CD8-positive, alpha-beta memory T cell (primary cell): ENCODE measurements at regions not wholly inside any gene's neighbourhood (a gene's known extent, or its start where the extent isn't known, plus 50 kb on each side); places are given as distances from the start of the nearest gene placed in this dataset.

Experiments used
- CTCF ChIA-PET: fragments of 350-600 bp; sonication (Branson Sonifier 250); formaldehyde crosslinking; loops from one replicate; lab custom pipeline; 2021; ENCODE audit warnings: antibody characterized with exemption; lab: Charles Lee
- POLR2A ChIA-PET: fragments of 350-600 bp; sonication (Branson Sonifier 250); formaldehyde crosslinking; loops from one replicate; lab custom pipeline; 2021; ENCODE audit warnings: antibody characterized with exemption; lab: Charles Lee
- DNase-seq, 5 donors: peaks; one replicate each; pipeline versions ENCODE4 v3.0.0 to v3.0.0-alpha.2; 2020 to 2022; ENCODE audit warnings: mixed read lengths in 1 of 5
- H3K27ac ChIP-seq: one replicate; pipeline ENCODE4 v1.7.0; 2013; ENCODE audit warnings: low read depth, mild to moderate bottlenecking, low read length, moderate library complexity
- H3K27me3 ChIP-seq: 2 replicates; pipeline ENCODE4 v1.7.0; 2013; ENCODE audit warnings: low read length, mild to moderate bottlenecking; ENCODE audit not compliant: insufficient read depth, poor library complexity, severe bottlenecking
- H3K36me3 ChIP-seq: 2 replicates; pipeline ENCODE4 v1.7.0; 2013; ENCODE audit warnings: mild to moderate bottlenecking, low read length, moderate library complexity; ENCODE audit not compliant: insufficient read depth
- H3K4me1 ChIP-seq: 2 replicates; pipeline ENCODE4 v1.7.0; 2013; ENCODE audit warnings: mild to moderate bottlenecking, low read length, moderate library complexity; ENCODE audit not compliant: insufficient read depth
- H3K4me3 ChIP-seq: 2 replicates; pipeline ENCODE4 v1.7.0; 2013; ENCODE audit warnings: mild to moderate bottlenecking, low read length
- H3K9me3 ChIP-seq: 2 replicates; pipeline ENCODE4 v1.7.0; 2013; ENCODE audit warnings: mild to moderate bottlenecking, low read length
- H3K27ac Mint-ChIP-seq, 8 donors: one replicate each; pipeline ENCODE4 v1.8.0; 2020 to 2021; ENCODE audit warnings: mixed read lengths in 8 of 8, mild to moderate bottlenecking in 6 of 8, inconsistent platforms in 3 of 8, moderate library complexity in 3 of 8
- H3K27me3 Mint-ChIP-seq, 2 donors: one replicate each; pipeline ENCODE4 v1.8.0; 2020 to 2021; ENCODE audit warnings: mixed read lengths in 2 of 2, mild to moderate bottlenecking in 1 of 2, moderate library complexity in 1 of 2
- H3K36me3 Mint-ChIP-seq, 3 donors: one replicate each; pipeline ENCODE4 v1.8.0; 2020 to 2021; ENCODE audit warnings: mixed read lengths in 3 of 3, inconsistent platforms in 1 of 3, mild to moderate bottlenecking in 1 of 3
- H3K4me1 Mint-ChIP-seq, 3 donors: one replicate each; pipeline ENCODE4 v1.8.0; 2020 to 2021; ENCODE audit warnings: mixed read lengths in 3 of 3, inconsistent platforms in 1 of 3, mild to moderate bottlenecking in 1 of 3
- H3K4me3 Mint-ChIP-seq, 7 donors: one replicate each; pipeline ENCODE4 v1.8.0; 2020 to 2021; ENCODE audit warnings: mixed read lengths in 7 of 7, mild to moderate bottlenecking in 6 of 7, moderate library complexity in 4 of 7, inconsistent platforms in 2 of 7
- H3K9me3 Mint-ChIP-seq, 5 donors: one replicate each; pipeline ENCODE4 v1.8.0; 2020 to 2022; ENCODE audit warnings: mixed read lengths in 5 of 5, mild to moderate bottlenecking in 3 of 5, moderate library complexity in 2 of 5, inconsistent platforms in 1 of 5

DNA sequence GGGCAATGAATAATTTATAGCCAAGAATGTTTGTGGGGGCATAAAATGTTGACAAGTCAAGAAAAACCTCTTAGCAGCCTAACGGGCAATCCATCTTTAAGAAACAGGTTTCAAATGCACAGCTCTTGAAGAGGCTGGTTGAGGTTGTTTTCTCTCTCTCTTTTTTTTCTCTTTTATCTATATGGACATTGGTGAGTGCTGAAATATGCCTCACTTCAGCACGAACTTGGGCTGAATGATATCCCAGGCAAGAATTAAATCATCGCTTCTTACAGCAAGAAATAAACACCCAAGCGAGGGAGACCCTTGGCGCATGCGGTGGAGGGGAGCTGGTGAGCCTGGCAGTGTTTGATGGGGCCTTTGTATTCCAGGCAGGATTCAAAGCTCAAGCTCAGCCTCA, 160.9 kb downstream of the OAT start:
- H3K4me3 Mint-ChIP-seq = no peak overlapping the region
- H3K9me3 ChIP-seq = no peaks in the 10 kb centered on the region
- H3K27ac Mint-ChIP-seq = no peak overlapping the region
- H3K36me3 Mint-ChIP-seq = no peaks in the 10 kb centered on the region
- CTCF ChIA-PET = interaction anchor here (0.7 kb wide), 1 partner anchor 45 kb away, joined by 3 read pairs; no protein-coding TSS in a partner anchor
- H3K4me1 Mint-ChIP-seq = no peaks in the 10 kb centered on the region
- no peak overlapping the region for H3K4me3 ChIP-seq
- H3K27me3 ChIP-seq = no peaks in the 10 kb centered on the region
- peaks cover 0 to 3% (median 2%) of the 10 kb centered on the region in 5 donors for H3K9me3 Mint-ChIP-seq
- no peak for DNase-seq
- POLR2A ChIA-PET = no interaction called here
- no peaks in the 10 kb centered on the region for H3K36me3 ChIP-seq
- peaks cover 3 to 4% of the 10 kb centered on the region in 2 donors for H3K27me3 Mint-ChIP-seq
- H3K27ac ChIP-seq = no peak overlapping the region
- H3K4me1 ChIP-seq = no peaks in the 10 kb centered on the region

DNA sequence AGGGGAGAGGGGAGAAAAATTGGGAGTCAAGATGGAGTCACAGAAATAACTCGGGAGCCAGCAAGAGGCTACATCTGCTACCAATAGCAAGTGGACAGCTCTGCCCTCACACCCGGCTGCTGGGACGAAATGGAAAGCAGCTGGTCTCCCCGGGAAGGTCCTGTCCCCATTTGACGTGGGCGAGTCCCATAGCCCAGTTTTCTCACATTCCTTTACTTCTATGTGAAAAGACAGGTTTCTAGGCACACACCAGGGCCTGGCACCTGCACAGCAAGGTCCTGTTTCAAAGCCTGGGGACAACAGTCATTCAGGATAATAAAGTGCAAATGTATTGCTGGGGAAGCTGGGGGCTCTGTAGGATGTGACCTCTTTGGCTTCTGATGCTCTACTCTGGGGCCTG, 162.6 kb downstream of the OAT start:
- Histone ChIP-seq H3K36me3 (no peaks in the 10 kb centered on the region), H3K4me1 (no peaks in the 10 kb centered on the region), H3K9me3 (no peaks in the 10 kb centered on the region), H3K4me3 (no peak overlapping the region), H3K27me3 (no peaks in the 10 kb centered on the region), H3K27ac (no peak overlapping the region)
- ChIA-PET CTCF (no interaction called here), POLR2A (no interaction called here)
- DNase-seq = peak in 1 of 5 donors; percentile 13
- Mint-ChIP-seq H3K4me1 (no peaks in the 10 kb centered on the region), H3K9me3 (peaks cover 0 to 3% (median 2%) of the 10 kb centered on the region in 5 donors), H3K27me3 (peaks cover 3 to 4% of the 10 kb centered on the region in 2 donors), H3K4me3 (no peak overlapping the region), H3K36me3 (no peaks in the 10 kb centered on the region), H3K27ac (no peak overlapping the region)

DNA sequence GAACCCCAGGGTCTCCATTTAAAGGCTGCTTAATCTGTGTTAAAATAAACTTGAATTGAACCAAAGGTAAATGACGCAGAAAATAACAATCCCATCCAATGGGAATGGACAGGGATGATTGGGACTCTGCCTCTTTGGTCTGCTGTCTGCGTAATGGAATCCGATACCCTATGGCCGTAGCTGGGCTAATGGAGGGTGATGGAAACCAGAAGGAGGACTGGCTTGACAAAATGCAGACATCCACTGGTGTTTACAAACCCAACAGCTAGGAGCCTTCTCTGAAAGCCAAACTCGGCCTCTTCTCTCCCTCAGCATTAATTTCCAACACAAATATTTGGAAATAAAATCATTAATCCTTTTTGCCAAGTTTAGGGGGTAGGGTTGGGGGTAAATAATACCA, 162.2 kb upstream of the CHST15 start:
- Mint-ChIP-seq H3K27me3 (peaks cover 3 to 8% of the 10 kb centered on the region in 2 donors), H3K4me3 (no peak overlapping the region), H3K36me3 (no peaks in the 10 kb centered on the region), H3K4me1 (no peaks in the 10 kb centered on the region), H3K27ac (no peak overlapping the region), H3K9me3 (peaks cover 0 to 3% (median 2%) of the 10 kb centered on the region in 5 donors)
- no peaks in the 10 kb centered on the region for H3K27me3 ChIP-seq
- CTCF ChIA-PET = interaction anchor here (0.7 kb wide), 1 partner anchor 238 kb away, joined by 3 read pairs; no protein-coding TSS in a partner anchor
- H3K36me3 ChIP-seq = no peaks in the 10 kb centered on the region
- H3K9me3 ChIP-seq = no peaks in the 10 kb centered on the region
- H3K27ac ChIP-seq = no peak overlapping the region
- no peak overlapping the region for H3K4me3 ChIP-seq
- no peaks in the 10 kb centered on the region for H3K4me1 ChIP-seq
- DNase-seq = peak in 1 of 5 donors; percentile 15
- POLR2A ChIA-PET = no interaction called here

DNA sequence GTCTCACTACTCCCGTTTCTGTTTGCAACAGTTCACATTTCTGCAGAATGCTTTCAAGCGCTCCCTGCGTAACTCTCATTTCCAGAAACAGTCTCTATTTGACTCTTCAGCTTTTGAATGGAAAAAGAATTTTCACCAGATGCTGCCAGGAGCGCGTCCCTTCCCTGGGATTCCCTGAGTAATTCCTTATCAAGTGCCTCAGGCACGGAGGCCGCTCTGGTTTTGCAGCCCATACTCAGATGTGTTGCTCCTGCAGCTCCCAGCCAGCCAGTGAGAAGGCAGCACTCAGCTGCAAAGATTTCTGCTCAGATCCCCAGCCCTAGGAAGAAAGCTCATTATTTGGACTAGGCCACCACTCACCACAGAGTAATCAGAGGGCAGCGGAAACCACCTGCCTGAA, 161.1 kb upstream of the CHST15 start:
- no peaks in the 10 kb centered on the region for H3K4me1 ChIP-seq
- H3K27ac ChIP-seq = no peak overlapping the region
- POLR2A ChIA-PET = no interaction called here
- no peaks in the 10 kb centered on the region for H3K27me3 ChIP-seq
- H3K9me3 Mint-ChIP-seq = peaks cover 0 to 2% (median 0%) of the 10 kb centered on the region in 5 donors
- peaks cover 3 to 11% of the 10 kb centered on the region in 2 donors for H3K27me3 Mint-ChIP-seq
- no peaks in the 10 kb centered on the region for H3K36me3 Mint-ChIP-seq
- no peaks in the 10 kb centered on the region for H3K9me3 ChIP-seq
- DNase-seq = peak in 1 of 5 donors; percentile 29
- H3K36me3 ChIP-seq = no peaks in the 10 kb centered on the region
- no peak overlapping the region for H3K27ac Mint-ChIP-seq
- CTCF ChIA-PET = interaction anchor here (1.0 kb wide), 1 partner anchor 134 kb away, joined by 3 read pairs; no protein-coding TSS in a partner anchor
- no peak overlapping the region for H3K4me3 Mint-ChIP-seq
- H3K4me3 ChIP-seq = no peak overlapping the region
- no peaks in the 10 kb centered on the region for H3K4me1 Mint-ChIP-seq

DNA sequence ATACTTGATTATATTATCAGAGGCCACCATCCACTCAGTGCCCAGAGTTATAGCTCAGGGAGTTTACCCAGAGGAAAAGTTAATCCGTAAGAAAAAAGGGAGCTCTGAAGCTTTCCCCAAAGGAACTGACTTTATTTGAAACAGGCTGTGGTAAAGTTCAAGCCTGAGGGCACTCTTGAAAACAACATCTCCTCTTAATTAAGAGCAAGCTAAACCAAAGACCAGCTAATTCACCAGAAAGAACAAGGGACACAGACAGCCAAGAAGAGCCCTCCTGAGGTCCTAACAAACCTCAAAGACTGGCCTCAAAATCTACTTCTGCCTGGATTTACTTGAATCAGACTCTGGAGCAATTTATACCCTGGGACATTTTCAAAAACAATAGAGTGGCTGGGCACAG, 159.6 kb upstream of the CHST15 start:
- ChIA-PET POLR2A (no interaction called here), CTCF (no interaction called here)
- H3K4me3 ChIP-seq = no peak overlapping the region
- no peaks in the 10 kb centered on the region for H3K4me1 Mint-ChIP-seq
- no peak overlapping the region for H3K4me3 Mint-ChIP-seq
- peaks cover 3 to 11% of the 10 kb centered on the region in 2 donors for H3K27me3 Mint-ChIP-seq
- no peaks in the 10 kb centered on the region for H3K9me3 ChIP-seq
- no peaks in the 10 kb centered on the region for H3K36me3 ChIP-seq
- H3K27ac ChIP-seq = no peak overlapping the region
- DNase-seq = no peak
- no peak overlapping the region for H3K27ac Mint-ChIP-seq
- H3K27me3 ChIP-seq = no peaks in the 10 kb centered on the region
- peaks cover 0 to 2% (median 0%) of the 10 kb centered on the region in 5 donors for H3K9me3 Mint-ChIP-seq
- H3K4me1 ChIP-seq = no peaks in the 10 kb centered on the region
- no peaks in the 10 kb centered on the region for H3K36me3 Mint-ChIP-seq

DNA sequence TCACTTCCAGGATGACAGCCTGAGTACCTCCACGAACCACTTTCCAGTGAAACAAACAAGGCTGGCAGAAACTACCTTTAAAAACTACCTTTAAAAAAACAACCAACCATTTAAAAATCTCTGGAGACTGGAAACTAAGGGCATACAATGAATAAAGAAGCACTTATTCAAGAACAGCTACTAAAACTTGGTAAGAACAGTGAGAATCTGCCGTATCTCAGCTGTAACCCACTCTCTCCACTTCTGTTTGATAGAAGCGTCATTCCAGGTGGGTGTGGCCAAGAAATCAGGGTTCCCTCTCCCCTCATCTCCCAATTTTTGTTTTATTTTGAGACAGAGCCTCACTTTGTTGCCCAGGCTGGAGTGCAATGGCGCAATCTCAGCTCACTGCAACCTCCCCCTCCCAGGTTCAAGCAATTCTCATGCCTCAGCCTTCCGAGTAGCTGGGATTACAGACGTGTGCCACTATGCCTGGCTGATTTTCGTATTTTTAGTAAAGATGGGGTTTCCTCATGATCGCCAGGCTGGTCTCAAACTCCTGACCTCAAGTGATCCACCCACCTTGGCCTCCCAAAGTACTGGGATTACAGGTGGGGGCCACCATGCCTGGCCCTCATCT, 158.8 kb upstream of the CHST15 start:
- Mint-ChIP-seq H3K9me3 (peaks cover 0 to 2% (median 0%) of the 10 kb centered on the region in 5 donors), H3K4me1 (no peaks in the 10 kb centered on the region), H3K27me3 (peaks cover 3 to 11% of the 10 kb centered on the region in 2 donors), H3K27ac (no peak overlapping the region), H3K4me3 (no peak overlapping the region), H3K36me3 (no peaks in the 10 kb centered on the region)
- no peaks in the 10 kb centered on the region for H3K4me1 ChIP-seq
- H3K4me3 ChIP-seq = no peak overlapping the region
- H3K9me3 ChIP-seq = no peaks in the 10 kb centered on the region
- CTCF ChIA-PET = no interaction called here
- H3K27me3 ChIP-seq = no peaks in the 10 kb centered on the region
- H3K36me3 ChIP-seq = no peaks in the 10 kb centered on the region
- POLR2A ChIA-PET = no interaction called here
- H3K27ac ChIP-seq = no peak overlapping the region
- DNase-seq = peak in 1 of 5 donors; percentile 24

DNA sequence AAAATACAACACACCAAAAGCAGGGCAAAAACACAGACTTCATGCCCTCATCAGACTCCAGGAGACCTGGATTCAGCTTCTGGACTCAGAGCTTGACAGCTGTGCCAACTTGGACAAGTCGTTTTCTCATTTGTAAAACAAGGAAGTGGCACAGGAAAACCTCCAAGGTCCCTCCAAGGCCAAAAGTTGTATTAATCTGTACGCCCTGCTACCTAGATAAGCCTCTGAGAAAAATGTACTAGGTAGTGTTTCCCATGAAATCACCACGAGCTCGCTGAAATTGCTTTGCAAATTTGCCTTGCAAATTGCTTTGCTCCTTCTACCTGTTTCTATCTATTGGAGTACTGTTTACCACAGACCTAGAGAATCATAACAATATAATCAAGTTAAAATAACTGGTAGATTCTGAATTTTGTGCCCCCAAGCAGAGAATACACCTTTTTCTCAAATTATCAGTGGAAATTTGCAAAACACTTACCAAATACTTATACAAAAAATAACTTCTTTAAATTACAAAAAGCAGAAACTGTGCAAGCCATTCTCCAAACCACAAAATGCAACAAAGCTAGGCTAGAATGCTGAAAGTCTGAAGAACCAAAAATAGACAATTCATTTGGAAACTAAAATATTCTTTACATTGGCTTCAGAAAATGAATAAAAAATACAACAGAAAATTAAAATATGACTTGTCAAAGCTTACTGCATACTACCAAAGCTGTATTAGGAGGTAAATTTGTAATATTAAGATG, 158.1 kb upstream of the CHST15 start:
- CTCF ChIA-PET = no interaction called here
- no peaks in the 10 kb centered on the region for H3K4me1 Mint-ChIP-seq
- no peak overlapping the region for H3K4me3 Mint-ChIP-seq
- H3K9me3 ChIP-seq = no peaks in the 10 kb centered on the region
- H3K4me1 ChIP-seq = no peaks in the 10 kb centered on the region
- H3K27ac Mint-ChIP-seq = no peak overlapping the region
- no peaks in the 10 kb centered on the region for H3K36me3 ChIP-seq
- no peak for DNase-seq
- H3K4me3 ChIP-seq = no peak overlapping the region
- H3K27me3 Mint-ChIP-seq = peaks cover 3 to 11% of the 10 kb centered on the region in 2 donors
- no peaks in the 10 kb centered on the region for H3K36me3 Mint-ChIP-seq
- POLR2A ChIA-PET = no interaction called here
- no peaks in the 10 kb centered on the region for H3K27me3 ChIP-seq
- H3K9me3 Mint-ChIP-seq = peaks cover 0 to 2% (median 0%) of the 10 kb centered on the region in 5 donors
- H3K27ac ChIP-seq = no peak overlapping the region

DNA sequence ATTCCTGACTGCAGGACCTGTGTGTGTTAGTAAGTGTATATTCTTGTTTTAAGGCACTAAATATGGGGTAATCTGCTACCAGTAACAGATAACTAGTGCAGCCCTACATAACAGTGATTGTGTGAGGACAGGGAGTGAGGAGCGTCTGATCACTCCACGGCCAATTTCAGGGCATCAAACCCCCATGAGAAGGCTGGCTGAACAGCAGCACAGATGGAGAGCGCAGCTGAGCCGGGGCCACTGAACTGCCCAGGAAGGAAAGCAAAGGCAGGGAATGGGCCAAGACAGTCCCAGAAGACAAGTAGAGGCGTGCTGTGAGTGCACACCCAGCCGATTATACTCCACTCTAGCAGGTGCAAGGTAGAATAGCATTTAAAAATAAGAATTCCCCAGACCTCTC, 157.1 kb upstream of the CHST15 start:
- ChIA-PET POLR2A (no interaction called here), CTCF (no interaction called here)

More for the DNA sequence above, 157.1 kb upstream of the CHST15 start:
- H3K27me3 Mint-ChIP-seq = peaks cover 0 to 11% of the 10 kb centered on the region in 2 donors
- no peak for DNase-seq
- Histone ChIP-seq H3K27me3 (no peaks in the 10 kb centered on the region), H3K9me3 (no peaks in the 10 kb centered on the region), H3K36me3 (no peaks in the 10 kb centered on the region), H3K27ac (no peak overlapping the region), H3K4me1 (no peaks in the 10 kb centered on the region), H3K4me3 (no peak overlapping the region)
- no peak overlapping the region for H3K27ac Mint-ChIP-seq
- no peaks in the 10 kb centered on the region for H3K36me3 Mint-ChIP-seq
- no peak overlapping the region for H3K4me3 Mint-ChIP-seq
- H3K4me1 Mint-ChIP-seq = no peaks in the 10 kb centered on the region
- peaks cover 0 to 2% (median 0%) of the 10 kb centered on the region in 5 donors for H3K9me3 Mint-ChIP-seq
